GM19395 (cell line): ENCODE measurements at regions not wholly inside any gene's neighbourhood (a gene's known extent, or its start where the extent isn't known, plus 50 kb on each side); places are given as distances from the start of the nearest gene placed in this dataset.
"Not testable (repeated sequence)": the region's sequence is repeated elsewhere in the genome, so short reads cannot be mapped to it uniquely, and the experiment has no call there.

Experiments
- ATAC-seq: cut with Tn5 transposase; IDR thresholded peaks from one replicate; pipeline ENCODE4 v1.9.1; 2021; ENCODE audit warnings: mild to moderate bottlenecking, moderate library complexity; ENCODE audit not compliant: unreplicated experiment

- no peak for ATAC-seq
Observed at GRCh38 chr7:155377071-155377837, 79.6 kb downstream of the INSIG1 start.

- no peak for ATAC-seq
Observed at GRCh38 chr7:155377838-155378579, 79.9 kb upstream of the EN2 start.

- ATAC-seq: no peak
Observed at GRCh38 chr7:155378580-155378934, 79.4 kb upstream of the EN2 start.

- ATAC-seq: no peak
Observed at GRCh38 chr7:155378959-155379871, 78.7 kb upstream of the EN2 start.

GRCh38 chr7:155380221-155380861 is 77.6 kb upstream of the EN2 start:
- ATAC-seq: peak; percentile 86

- no peak for ATAC-seq
Observed at GRCh38 chr7:155380976-155381851, 76.7 kb upstream of the EN2 start.

- no peak for ATAC-seq
Observed at GRCh38 chr7:155381852-155382801, 75.8 kb upstream of the EN2 start.

- ATAC-seq: no peak
Observed at GRCh38 chr7:155382802-155383171, 75.1 kb upstream of the EN2 start.

- no peak for ATAC-seq
Observed at GRCh38 chr7:155383756-155384491, 74.0 kb upstream of the EN2 start.

- no peak for ATAC-seq
Observed at GRCh38 chr7:155384751-155385150, 73.2 kb upstream of the EN2 start.

- not testable (repeated sequence) for ATAC-seq
Observed at GRCh38 chr7:155385182-155385581, 72.7 kb upstream of the EN2 start.

GRCh38 chr7:155386608-155387007 is 71.3 kb upstream of the EN2 start:
- no peak for ATAC-seq

- ATAC-seq: no peak
Observed at GRCh38 chr7:155387066-155387620, 70.8 kb upstream of the EN2 start.

GRCh38 chr7:155388561-155388960 is 69.4 kb upstream of the EN2 start:
- ATAC-seq: no peak

GRCh38 chr7:155391414-155391813 is 66.5 kb upstream of the EN2 start:
- no peak for ATAC-seq

- no peak for ATAC-seq
Observed at GRCh38 chr7:155392726-155393570, 65.0 kb upstream of the EN2 start.

- ATAC-seq: no peak
Observed at GRCh38 chr7:155394413-155394812, 63.5 kb upstream of the EN2 start.
